ENCODE measurements at regions not wholly inside any gene's neighbourhood (a gene's known extent, or its start where the extent isn't known, plus 50 kb on each side); places are given as distances from the start of the nearest gene placed in this dataset.
A peak's percentile ranks its signal among the peaks of the same experiment; 100 is the strongest.
"Not testable (repeated sequence)": the region's sequence is repeated elsewhere in the genome, so short reads cannot be mapped to it uniquely, and the experiment has no call there.

- DNase-seq (ENCODE audit: low spot score): no peak
These were observed 689.7 kb upstream of the PHF14 start for GRCh38 chr7:10284001-10284400.

DNA sequence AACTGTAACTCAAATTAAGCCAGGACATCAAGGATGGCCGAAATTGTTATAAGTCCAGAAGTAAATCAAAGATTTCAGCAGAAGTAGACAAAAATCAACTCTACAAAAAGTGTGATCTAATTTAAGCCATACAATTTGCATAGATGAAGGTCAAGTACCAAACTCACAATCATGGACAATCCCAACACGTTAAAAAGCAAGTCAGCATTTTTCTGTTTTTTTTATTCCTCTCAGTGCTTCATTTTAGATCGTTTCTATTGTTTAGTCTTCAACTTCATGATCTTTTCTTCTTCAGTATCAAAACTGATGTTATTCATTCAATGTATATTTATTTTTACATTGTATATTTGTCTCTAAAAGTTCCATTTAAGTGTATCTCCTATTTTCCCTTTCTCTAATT lies 674.3 kb upstream of the PHF14 start:
- no peak for DNase-seq (ENCODE audit: low spot score)

DNA sequence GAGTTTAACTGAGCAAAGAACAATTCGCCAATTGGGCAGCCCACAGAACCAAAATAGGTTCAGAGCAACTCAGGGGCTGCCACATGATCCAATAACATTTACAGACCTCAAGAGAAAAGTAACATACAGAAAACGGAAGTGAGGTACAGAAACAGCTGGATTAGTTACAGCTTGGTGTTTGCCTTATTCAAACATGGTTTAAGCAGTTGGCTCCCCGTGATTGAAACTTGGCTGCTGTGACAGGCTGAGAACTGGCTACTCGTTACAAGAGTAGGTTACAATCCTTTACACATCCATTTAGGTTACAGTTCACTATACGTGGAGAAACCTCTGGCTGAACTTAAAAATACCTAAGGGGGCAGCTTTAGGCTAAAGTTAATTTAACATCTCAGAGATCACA lies 673.1 kb upstream of the PHF14 start:
- no peak for DNase-seq (ENCODE audit: low spot score)

DNA sequence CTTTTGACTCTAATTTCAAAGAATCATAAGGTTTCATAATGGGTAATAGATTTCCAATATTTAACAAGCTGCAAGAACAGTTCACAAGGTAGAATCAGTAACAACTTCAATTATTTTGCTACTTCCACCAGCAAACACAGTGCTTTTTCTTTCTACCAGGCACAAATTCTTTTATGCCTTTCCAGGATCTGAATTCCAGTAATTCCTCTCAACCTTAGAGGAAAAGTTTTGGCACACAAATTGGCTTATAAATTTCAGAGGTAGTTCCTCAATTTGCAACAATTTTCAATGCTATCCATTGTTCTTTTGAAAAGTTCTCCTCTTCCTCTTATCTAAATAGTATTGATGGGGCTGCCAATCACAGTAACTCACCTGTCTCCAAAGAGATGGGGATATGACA lies 665.4 kb upstream of the PHF14 start:
- no peak for DNase-seq (ENCODE audit: low spot score)

DNA sequence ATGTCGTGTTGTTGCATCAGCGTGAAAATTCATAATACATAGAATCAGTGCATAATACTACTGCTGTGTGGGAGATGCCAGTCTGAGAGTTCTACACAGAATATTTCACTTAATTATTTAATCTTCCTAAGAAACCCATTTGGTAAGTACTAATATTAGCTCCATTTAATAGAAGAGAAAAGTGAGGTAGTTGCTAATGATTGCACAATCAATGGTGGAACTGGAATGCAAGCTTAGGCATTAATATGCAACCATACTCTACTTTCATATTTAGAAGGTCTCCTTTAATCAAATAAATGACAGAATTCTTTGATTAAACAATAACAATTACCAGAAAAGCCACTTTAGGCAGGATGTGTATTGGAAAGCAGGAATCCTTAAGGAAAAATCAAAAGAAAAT lies 660.7 kb upstream of the PHF14 start:
- DNase-seq (ENCODE audit: low spot score): no peak

DNA sequence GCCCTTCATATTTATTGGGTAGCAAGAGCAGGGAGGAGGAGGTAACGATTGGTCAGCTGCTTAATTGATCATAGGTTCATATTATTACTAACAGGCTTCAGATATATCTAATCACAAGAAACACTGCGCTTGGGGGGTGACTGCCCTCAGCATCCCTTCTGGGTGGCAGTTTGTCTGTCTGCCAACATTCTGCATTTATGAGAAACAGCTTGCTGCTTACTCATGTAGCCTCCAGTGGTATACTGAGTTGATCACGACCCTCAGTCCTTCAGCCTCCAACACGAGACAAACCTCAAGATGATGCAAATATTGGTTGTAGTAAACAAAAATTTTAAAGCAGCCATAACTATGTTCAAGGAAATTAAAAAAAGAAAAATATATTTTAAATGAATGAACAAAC lies 657.8 kb upstream of the PHF14 start:
- no peak for DNase-seq (ENCODE audit: low spot score)

- no peak for DNase-seq (ENCODE audit: low spot score)
These were observed 657.2 kb upstream of the PHF14 start for GRCh38 chr7:10316488-10316887.

DNA sequence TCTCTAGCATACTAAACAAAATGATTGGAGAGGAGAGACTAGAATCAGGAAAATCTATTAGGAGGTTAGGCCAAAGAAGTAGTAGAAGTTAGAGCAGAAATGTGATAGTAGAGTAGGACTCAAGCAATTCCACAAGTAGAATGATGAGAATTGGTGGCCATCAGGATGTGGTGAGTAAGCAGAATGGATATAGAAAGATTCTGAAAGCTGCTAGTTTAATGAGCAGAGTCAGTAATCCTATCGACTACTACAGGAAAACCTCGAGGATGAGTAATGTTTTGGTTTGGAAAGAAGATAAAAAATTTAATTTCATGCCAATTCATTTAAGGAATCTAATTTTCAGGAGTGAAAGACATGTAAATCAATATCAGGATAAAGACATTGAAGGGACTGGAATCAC lies 648.3 kb upstream of the PHF14 start:
- DNase-seq (ENCODE audit: low spot score): no peak

DNA sequence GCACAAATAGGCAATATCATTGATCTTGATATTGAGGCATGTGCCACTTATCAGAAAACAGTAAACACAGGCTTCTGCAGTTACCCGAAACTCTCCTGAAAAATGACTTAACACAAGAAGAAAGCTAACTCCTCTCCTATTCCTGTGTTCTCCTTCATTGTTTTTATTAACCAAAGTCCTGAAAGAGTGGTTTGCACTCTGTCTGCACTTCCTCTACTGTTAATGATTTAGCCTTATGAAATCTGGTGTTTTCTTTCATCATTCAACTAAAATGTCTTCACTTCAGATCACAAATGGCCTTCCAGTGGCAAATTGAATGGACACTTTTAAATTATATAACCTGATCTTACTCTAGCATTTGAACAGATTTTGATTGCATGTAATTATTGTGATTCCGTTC lies 630.6 kb upstream of the PHF14 start:
- no peak for DNase-seq (ENCODE audit: low spot score)

- DNase-seq (ENCODE audit: low spot score): no peak
These were observed 627.6 kb upstream of the PHF14 start for GRCh38 chr7:10346032-10346431.

- no peak for DNase-seq (ENCODE audit: low spot score)
These were observed 617.9 kb upstream of the PHF14 start for GRCh38 chr7:10355816-10356215.

GRCh38 chr7:10360050-10360449 lies 613.6 kb upstream of the PHF14 start:
- no peak for DNase-seq (ENCODE audit: low spot score)

DNA sequence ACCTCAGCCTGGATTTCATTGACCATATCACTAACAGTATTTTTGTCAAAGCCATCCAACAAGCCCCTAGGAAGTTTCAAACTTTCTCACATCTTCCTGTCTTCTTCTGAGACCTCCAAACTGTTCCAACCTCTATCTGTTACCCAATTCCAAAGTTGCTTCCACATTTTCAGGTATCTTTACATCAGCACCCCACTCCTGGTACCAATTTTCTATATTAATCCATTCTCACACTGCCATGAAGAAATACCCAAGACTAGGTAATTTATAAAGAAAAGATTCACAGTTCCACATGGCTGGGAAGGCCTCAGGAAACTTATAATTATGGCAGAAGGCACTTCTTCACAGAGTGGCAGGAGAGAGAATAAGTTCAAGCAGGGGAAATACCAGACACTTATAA lies 571.9 kb upstream of the PHF14 start:
- DNase-seq (ENCODE audit: low spot score): no peak

DNA sequence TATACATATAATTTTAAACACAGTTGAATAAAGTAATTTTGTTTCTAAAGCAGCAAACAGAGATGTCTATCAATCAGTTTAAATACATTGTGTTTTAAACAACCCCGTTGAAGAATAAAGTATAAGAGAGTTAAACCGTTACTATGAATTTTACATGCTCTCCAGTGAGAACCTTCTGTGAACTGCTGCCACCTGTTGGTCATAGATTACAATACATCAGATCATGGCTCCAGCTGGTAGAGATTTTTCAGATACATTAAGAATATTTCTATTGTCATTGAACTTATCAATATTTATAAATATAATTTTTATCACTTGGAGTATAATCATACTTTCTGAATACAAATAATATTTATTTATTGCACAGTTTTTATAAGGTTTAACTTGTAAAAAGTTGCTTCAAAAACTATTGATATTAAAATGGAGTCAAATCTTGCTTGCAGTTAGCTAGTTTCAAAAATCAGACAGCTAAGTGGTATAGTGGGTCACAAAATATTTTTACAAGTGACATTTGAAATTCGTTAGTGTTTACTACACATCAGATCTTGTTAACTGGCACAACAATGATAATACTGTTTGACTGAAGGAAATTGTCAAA lies 561.2 kb upstream of the PHF14 start:
- peak; percentile 2 for DNase-seq (ENCODE audit: low spot score)

DNA sequence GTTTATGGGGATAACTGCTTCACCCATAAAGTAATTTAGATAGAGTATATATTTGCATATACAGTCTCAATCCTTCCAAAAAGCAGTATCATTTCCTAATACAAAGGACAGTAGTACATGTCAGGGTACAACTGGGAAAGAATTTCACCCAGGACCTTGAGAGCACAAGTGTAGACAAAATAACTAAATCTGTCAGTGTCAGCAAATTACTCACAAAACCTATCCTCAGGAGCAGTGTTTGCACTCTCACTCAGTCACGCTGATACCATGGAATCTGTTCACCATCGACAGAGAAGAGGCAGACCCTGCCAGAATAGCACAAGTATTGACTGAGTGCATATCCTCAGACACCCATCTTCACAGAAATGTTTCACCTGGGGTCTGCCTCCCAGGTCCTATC lies 554.7 kb upstream of the PHF14 start:
- no peak for DNase-seq (ENCODE audit: low spot score)

GRCh38 chr7:10429031-10429430 lies 544.6 kb upstream of the PHF14 start:
- DNase-seq (ENCODE audit: low spot score): no peak

DNA sequence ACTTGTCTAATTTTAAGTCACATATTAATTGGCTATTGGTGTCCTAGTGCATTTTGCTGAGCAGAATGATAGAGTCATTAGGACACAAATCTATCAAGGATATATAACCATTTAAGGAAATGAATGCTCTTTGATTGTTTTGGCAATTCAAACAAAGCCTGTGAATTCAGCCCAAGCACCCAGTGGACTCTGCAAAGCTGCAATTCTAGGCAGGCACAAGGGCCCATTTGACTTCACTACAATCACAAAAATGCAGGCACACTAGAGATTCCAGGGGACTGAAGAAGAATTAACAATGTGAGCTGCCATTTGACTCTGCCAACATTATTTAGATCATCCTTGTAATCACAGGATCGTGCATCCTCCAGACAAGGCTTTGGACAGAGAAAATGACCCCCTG lies 544.2 kb upstream of the PHF14 start:
- DNase-seq (ENCODE audit: low spot score): no peak

- DNase-seq (ENCODE audit: low spot score): no peak
These were observed 537.4 kb upstream of the PHF14 start for GRCh38 chr7:10436302-10436701.

GRCh38 chr7:10439027-10439426 lies 534.6 kb upstream of the PHF14 start:
- DNase-seq (ENCODE audit: low spot score): no peak

DNA sequence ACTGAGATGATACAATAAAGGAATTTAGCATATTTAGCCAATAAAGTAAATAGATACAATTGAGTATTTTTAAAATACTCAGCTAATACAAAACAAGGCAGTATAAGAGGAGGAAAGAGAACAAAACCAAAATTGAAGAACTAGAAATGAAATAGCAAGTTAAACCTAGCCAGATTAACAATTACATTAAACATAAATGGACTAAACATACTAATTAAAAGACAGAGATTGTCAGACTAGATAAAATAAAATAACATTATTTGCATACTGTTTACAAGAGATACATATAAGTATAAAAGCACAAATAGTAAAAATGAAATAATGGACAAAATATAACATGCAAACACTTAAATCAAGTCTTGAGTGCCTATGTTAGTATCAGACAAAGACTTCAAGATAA lies 517.7 kb upstream of the PHF14 start:
- DNase-seq (ENCODE audit: low spot score): no peak

DNA sequence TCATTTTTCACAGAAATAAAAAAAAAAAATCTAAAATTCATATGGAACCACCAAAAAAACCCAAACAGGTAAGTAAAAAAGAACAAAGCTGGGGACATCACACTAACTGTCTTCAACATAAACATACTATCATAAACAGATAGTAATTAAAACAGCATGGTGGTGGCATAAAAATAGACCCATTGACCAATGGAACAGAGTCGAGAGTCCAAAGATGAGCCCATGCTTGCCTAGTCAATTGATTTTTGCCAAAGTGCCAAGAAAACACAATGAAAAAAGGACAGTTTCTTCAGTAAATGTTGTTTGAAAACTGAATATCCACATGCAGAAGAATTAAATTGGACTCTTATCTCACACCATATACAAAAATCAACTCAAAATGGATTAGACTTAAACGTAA lies 513.2 kb upstream of the PHF14 start:
- no peak for DNase-seq (ENCODE audit: low spot score)

DNA sequence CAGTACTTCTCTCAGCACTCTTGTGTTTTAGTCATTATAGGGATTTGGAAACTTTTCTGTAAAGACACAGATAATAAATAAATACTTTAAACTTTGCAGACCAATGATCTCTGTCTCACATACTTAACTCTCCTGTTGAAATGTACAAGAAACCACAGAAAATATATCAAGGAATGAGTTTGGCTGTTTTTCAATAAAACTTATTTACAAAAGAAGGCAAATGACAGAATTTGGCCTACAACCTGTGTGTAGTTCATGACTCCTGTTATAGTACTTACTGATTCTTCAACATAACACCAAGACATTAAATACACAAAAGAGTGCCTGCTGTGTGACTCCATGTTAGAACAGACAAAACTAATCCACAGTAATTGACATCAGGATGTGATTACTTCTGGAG lies 510.0 kb upstream of the PHF14 start:
- no peak for DNase-seq (ENCODE audit: low spot score)

- DNase-seq (ENCODE audit: low spot score): not testable (repeated sequence)
These were observed 508.1 kb upstream of the PHF14 start for GRCh38 chr7:10465536-10465935.

DNA sequence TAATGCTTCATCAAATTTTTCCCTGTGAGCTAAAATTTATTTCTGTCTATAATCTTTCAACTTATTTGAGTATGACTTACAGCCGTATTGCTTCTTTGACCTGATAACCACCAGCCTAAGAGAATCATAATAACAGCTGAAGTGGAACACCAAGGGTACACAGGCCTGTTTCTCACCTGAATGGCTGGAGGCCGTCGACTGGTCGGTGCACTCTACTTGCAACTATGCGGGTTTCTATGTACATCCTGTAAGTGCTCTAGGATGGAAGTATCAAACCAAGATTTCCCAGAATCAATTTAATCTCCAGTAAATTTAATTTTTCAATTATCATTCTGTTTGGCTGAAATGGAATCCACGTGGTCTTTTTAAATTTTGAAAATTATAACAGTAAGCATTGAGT lies 504.8 kb upstream of the PHF14 start:
- no peak for DNase-seq (ENCODE audit: low spot score)

GRCh38 chr7:10469476-10469875 lies 504.2 kb upstream of the PHF14 start:
- DNase-seq (ENCODE audit: low spot score): no peak
